PC-9 (cell line): ENCODE measurements at regions not wholly inside any gene's neighbourhood (a gene's known extent, or its start where the extent isn't known, plus 50 kb on each side); places are given as distances from the start of the nearest gene placed in this dataset.

Source experiments
- CTCF ChIP-seq: fragments of 200-600 bp; sonication (generic); conservative IDR thresholded peaks from 2 replicates; pipeline ENCODE4 v1.6.1; 2017; ENCODE audit warnings: mixed run types, antibody characterized with exemption, mild to moderate bottlenecking, moderate library complexity
- EZH2 ChIP-seq: fragments of 200-600 bp; sonication (generic); IDR thresholded peaks from 2 replicates; pipeline ENCODE4 v1.8.0; 2017; ENCODE audit warnings: antibody characterized with exemption, low read depth

DNA sequence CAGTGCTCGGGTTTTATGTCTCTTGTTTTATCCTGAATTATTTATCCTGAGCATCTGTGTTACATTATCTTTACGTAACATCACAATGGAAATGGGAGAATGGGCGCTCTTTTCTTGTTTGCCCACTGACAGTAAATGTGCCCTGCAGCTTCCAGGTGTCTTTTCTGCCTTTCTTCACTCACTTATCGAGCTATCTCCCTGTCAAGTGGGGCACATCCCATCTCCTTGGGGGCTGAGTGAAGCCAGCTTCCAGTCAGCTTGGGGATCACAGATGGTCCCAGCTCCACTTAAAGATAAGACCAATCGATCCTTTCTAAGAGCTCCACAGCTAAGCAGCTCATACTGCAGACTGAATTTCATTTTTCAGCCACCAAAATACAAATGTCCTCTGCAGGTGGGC is 125.8 kb downstream of the KBTBD8 start:
- TF ChIP-seq CTCF (no peak), EZH2 (no peak)
